Fibroblast of the aortic adventitia (primary cell): ENCODE measurements at regions not wholly inside any gene's neighbourhood (a gene's known extent, or its start where the extent isn't known, plus 50 kb on each side); places are given as distances from the start of the nearest gene placed in this dataset.
A peak's percentile ranks its signal among the peaks of the same experiment; 100 is the strongest.

Experiments used
- DNase-seq: peaks from one replicate; pipeline ENCODE4 v3.0.0-alpha.2; 2010; ENCODE audit warnings: low read depth
- H3K4me3 ChIP-seq: 2 replicates; pipeline ENCODE4 v1.5.1; 2011; ENCODE audit warnings: low read depth, mild to moderate bottlenecking, control low read depth, low read length, moderate library complexity
- CTCF ChIP-seq: IDR thresholded peaks from 2 replicates; pipeline ENCODE4 v1.5.1; 2011; ENCODE audit warnings: mild to moderate bottlenecking, low read length, control low read depth, inconsistent platforms; ENCODE audit not compliant: insufficient read depth

- H3K4me3 ChIP-seq = no peak overlapping the region
- TF ChIP-seq CTCF = no peak
- DNase-seq = no peak
These were observed 502.9 kb downstream of the SHQ1 start for GRCh38 chr3:72345237-72345878.

GRCh38 chr3:72344647-72345046 is 503.6 kb downstream of the SHQ1 start:
- H3K4me3 ChIP-seq = no peak overlapping the region
- TF ChIP-seq CTCF = no peak
- no peak for DNase-seq

- H3K4me3 ChIP-seq = no peak overlapping the region
- no peak for DNase-seq
- no peak for TF ChIP-seq CTCF
These were observed 504.0 kb downstream of the SHQ1 start for GRCh38 chr3:72344236-72344635.

GRCh38 chr3:72343078-72343477 is 505.2 kb downstream of the SHQ1 start:
- peak; percentile 55 for DNase-seq
- TF ChIP-seq CTCF = peak; percentile 30
- no peak overlapping the region for H3K4me3 ChIP-seq

GRCh38 chr3:72342450-72342849 is 505.8 kb downstream of the SHQ1 start:
- DNase-seq = no peak
- no peak for TF ChIP-seq CTCF
- no peak overlapping the region for H3K4me3 ChIP-seq

GRCh38 chr3:72341920-72342319 is 506.3 kb downstream of the SHQ1 start:
- no peak for DNase-seq
- H3K4me3 ChIP-seq = no peak overlapping the region
- no peak for TF ChIP-seq CTCF

GRCh38 chr3:72341380-72341770 is 506.9 kb downstream of the SHQ1 start:
- DNase-seq = no peak
- no peak overlapping the region for H3K4me3 ChIP-seq
- TF ChIP-seq CTCF = no peak
